SK-N-SH treated with all-trans-retinoic acid at 6 μM for 48 hours (cell line): ENCODE measurements at regions not wholly inside any gene's neighbourhood (a gene's known extent, or its start where the extent isn't known, plus 50 kb on each side); places are given as distances from the start of the nearest gene placed in this dataset.

Experiments used
- ATAC-seq: fragments of 200-7000 bp; cut with Tn5 transposase; 3 replicates; pipeline ENCODE4 v1.9.1; 2020; ENCODE audit warnings: mild to moderate bottlenecking, moderate library complexity
- ARNTL ChIP-seq: fragments of 450-650 bp; formaldehyde crosslinking; IDR thresholded peaks from 2 replicates; pipeline ENCODE4 v1.5.0; 2020; ENCODE audit warnings: low read depth, mild to moderate bottlenecking, moderate library complexity, borderline replicate concordance
- BACH2 ChIP-seq: fragments of 250-450 bp; sonication (Bioruptor Pico); IDR thresholded peaks from 2 replicates; pipeline ENCODE4 v1.9.0; 2021; ENCODE audit warnings: mild to moderate bottlenecking, borderline replicate concordance
- CSDC2 ChIP-seq: fragments of 250-450 bp; sonication (Bioruptor Pico); IDR thresholded peaks from 2 replicates; pipeline ENCODE4 v1.5.0; 2020; ENCODE audit warnings: mild to moderate bottlenecking, moderate library complexity
- ESRRG ChIP-seq: fragments of 250-450 bp; sonication (Bioruptor Pico); IDR thresholded peaks from 2 replicates; pipeline ENCODE4 v1.6.1; 2021; ENCODE audit warnings: mild to moderate bottlenecking
- ISL1 ChIP-seq: fragments of 250-450 bp; sonication (Bioruptor Pico); IDR thresholded peaks from 2 replicates; pipeline ENCODE4 v2.1.2; 2022; ENCODE audit warnings: mild to moderate bottlenecking, moderate library complexity
- PATZ1 ChIP-seq: fragments of 250-450 bp; sonication (Bioruptor Pico); IDR thresholded peaks from 2 replicates; pipeline ENCODE4 v1.8.0; 2020; ENCODE audit warnings: mild to moderate bottlenecking, moderate library complexity, borderline replicate concordance
- POU6F1 ChIP-seq: fragments of 250-450 bp; sonication (Bioruptor Pico); IDR thresholded peaks from 2 replicates; pipeline ENCODE4 v1.8.0; 2021; ENCODE audit warnings: low read depth, mild to moderate bottlenecking, moderate library complexity, borderline replicate concordance
- PPARA ChIP-seq: fragments of 250-450 bp; sonication (Bioruptor Pico); IDR thresholded peaks from 2 replicates; pipeline ENCODE4 v1.5.0; 2020; ENCODE audit warnings: mild to moderate bottlenecking, borderline replicate concordance
- RARB ChIP-seq: fragments of 250-450 bp; sonication (Bioruptor Pico); IDR thresholded peaks from 2 replicates; pipeline ENCODE4 v1.8.0; 2021; ENCODE audit warnings: mild to moderate bottlenecking, moderate library complexity
- SNAI2 ChIP-seq: fragments of 250-450 bp; sonication (Bioruptor Pico); IDR thresholded peaks from 2 replicates; pipeline ENCODE4 v1.5.0; 2020; ENCODE audit warnings: mild to moderate bottlenecking, moderate library complexity
- TCF4 ChIP-seq: fragments of 250-450 bp; sonication (Bioruptor Pico); IDR thresholded peaks from 2 replicates; pipeline ENCODE4 v1.8.0; 2021; ENCODE audit warnings: mild to moderate bottlenecking, moderate library complexity, borderline replicate concordance
- TOX ChIP-seq: fragments of 250-450 bp; sonication (Bioruptor Pico); IDR thresholded peaks from 2 replicates; pipeline ENCODE4 v1.8.0; 2021; ENCODE audit warnings: mild to moderate bottlenecking, moderate library complexity, borderline replicate concordance
- ZC3H10 ChIP-seq: fragments of 250-450 bp; sonication (Bioruptor Pico); IDR thresholded peaks from 2 replicates; pipeline ENCODE4 v1.5.1; 2021; ENCODE audit warnings: mild to moderate bottlenecking, moderate library complexity
- ZFP30 ChIP-seq: fragments of 450-650 bp; formaldehyde crosslinking; IDR thresholded peaks from 2 replicates; pipeline ENCODE4 v1.5.0; 2022; ENCODE audit warnings: mild to moderate bottlenecking, moderate library complexity
- ZNF565 ChIP-seq: fragments of 450-650 bp; formaldehyde crosslinking; conservative IDR thresholded peaks from 2 replicates; pipeline ENCODE4 v1.5.0; 2020; ENCODE audit warnings: low read depth, mild to moderate bottlenecking, moderate library complexity
- ZNF8 ChIP-seq: fragments of 450-650 bp; formaldehyde crosslinking; IDR thresholded peaks from 2 replicates; pipeline ENCODE4 v1.5.0; 2020; ENCODE audit warnings: mild to moderate bottlenecking, moderate library complexity
- TF ChIP-seq, protein P1 (sequence below): fragments of 250-450 bp; sonication (Bioruptor Pico); IDR thresholded peaks from 2 replicates; pipeline ENCODE4 v1.5.1; 2021; ENCODE audit warnings: mild to moderate bottlenecking, moderate library complexity
- TF ChIP-seq, protein P2 (sequence below): fragments of 250-450 bp; sonication (Bioruptor Pico); IDR thresholded peaks from 2 replicates; pipeline ENCODE4 v1.5.1; 2020; ENCODE audit warnings: low read depth, mild to moderate bottlenecking, moderate library complexity
- TF ChIP-seq, protein P3 (sequence below): fragments of 250-450 bp; sonication (Bioruptor Pico); IDR thresholded peaks from 2 replicates; pipeline ENCODE4 v1.5.0; 2020; ENCODE audit warnings: mild to moderate bottlenecking, moderate library complexity

DNA sequence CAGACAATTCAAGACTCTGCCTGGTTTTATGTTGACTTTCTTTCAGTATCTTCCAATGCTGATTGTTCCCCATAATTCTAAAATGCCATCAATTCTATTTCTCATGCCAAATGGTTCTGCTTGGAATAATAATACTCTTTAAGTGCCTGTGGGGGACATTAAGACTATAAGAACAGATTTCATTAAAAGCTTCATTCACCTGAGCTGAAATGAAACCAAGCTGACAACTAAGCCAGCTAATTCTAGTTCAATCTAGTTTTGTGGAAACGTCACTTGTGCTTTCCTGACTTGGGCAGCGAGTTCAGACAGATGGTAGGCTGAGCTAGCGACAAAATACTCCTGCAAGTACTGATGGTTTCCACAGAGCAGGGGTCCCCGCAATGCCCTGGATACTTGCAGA lies 491.1 kb upstream of the RAB6C start:
- ATAC-seq: no peak
- TF ChIP-seq ZNF565 (CRISPR knock-in tag) (no peak), POU6F1 (CRISPR knock-in tag) (no peak), ZC3H10 (CRISPR knock-in tag) (no peak)

DNA sequence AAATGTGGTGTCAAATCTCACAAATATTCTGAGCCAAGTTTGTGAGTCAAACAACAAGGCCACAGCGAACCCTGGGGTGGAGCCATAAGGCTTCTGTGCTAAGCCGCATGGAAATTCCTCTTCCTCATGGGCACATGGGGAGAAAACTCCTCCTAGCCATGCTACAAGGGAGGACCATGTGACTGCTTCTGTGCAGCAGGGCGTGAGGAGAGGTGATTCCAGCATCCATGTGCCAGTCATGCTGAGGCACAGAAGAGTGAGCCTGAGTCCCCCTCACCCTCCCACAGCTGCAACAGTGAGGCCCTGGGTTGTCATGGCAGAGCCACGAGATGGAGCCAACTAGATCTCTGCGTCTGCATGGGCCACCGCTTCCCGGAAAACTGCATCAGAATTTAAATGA lies 488.8 kb upstream of the RAB6C start:
- no peak for ATAC-seq
- TF ChIP-seq ISL1 (no peak), POU6F1 (CRISPR knock-in tag) (no peak), PATZ1 (CRISPR knock-in tag) (no peak), TCF4 (no peak), TOX (CRISPR knock-in tag) (no peak), ARNTL (no peak), ESRRG (no peak), ZNF565 (CRISPR knock-in tag) (no peak), RARB (no peak), ZNF8 (CRISPR knock-in tag) (no peak), ZC3H10 (CRISPR knock-in tag) (no peak), PPARA (no peak)
- TF ChIP-seq, protein P1, sequence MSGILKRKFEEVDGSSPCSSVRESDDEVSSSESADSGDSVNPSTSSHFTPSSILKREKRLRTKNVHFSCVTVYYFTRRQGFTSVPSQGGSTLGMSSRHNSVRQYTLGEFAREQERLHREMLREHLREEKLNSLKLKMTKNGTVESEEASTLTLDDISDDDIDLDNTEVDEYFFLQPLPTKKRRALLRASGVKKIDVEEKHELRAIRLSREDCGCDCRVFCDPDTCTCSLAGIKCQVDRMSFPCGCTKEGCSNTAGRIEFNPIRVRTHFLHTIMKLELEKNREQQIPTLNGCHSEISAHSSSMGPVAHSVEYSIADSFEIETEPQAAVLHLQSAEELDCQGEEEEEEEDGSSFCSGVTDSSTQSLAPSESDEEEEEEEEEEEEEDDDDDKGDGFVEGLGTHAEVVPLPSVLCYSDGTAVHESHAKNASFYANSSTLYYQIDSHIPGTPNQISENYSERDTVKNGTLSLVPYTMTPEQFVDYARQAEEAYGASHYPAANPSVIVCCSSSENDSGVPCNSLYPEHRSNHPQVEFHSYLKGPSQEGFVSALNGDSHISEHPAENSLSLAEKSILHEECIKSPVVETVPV (CRISPR knock-in tag): no peak
- TF ChIP-seq, protein P2, sequence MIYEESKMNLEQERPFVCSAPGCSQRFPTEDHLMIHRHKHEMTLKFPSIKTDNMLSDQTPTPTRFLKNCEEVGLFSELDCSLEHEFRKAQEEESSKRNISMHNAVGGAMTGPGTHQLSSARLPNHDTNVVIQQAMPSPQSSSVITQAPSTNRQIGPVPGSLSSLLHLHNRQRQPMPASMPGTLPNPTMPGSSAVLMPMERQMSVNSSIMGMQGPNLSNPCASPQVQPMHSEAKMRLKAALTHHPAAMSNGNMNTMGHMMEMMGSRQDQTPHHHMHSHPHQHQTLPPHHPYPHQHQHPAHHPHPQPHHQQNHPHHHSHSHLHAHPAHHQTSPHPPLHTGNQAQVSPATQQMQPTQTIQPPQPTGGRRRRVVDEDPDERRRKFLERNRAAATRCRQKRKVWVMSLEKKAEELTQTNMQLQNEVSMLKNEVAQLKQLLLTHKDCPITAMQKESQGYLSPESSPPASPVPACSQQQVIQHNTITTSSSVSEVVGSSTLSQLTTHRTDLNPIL (CRISPR knock-in tag): no peak

GRCh38 chr2:129491308-129491707 lies 488.2 kb upstream of the RAB6C start:
- no peak for TF ChIP-seq ZNF8 (CRISPR knock-in tag)
- no peak for TF ChIP-seq ZFP30
- no peak for TF ChIP-seq POU6F1 (CRISPR knock-in tag)
- no peak for ATAC-seq

GRCh38 chr2:129492548-129492947 lies 486.9 kb upstream of the RAB6C start:
- TF ChIP-seq RARB: no peak
- TF ChIP-seq ZNF565 (CRISPR knock-in tag): no peak
- no peak for TF ChIP-seq BACH2
- TF ChIP-seq CSDC2 (CRISPR knock-in tag): no peak
- TF ChIP-seq TOX (CRISPR knock-in tag): no peak
- TF ChIP-seq ISL1: no peak
- no peak for TF ChIP-seq SNAI2 (CRISPR knock-in tag)
- no peak for TF ChIP-seq ZNF8 (CRISPR knock-in tag)
- TF ChIP-seq PATZ1 (CRISPR knock-in tag): no peak
- TF ChIP-seq PPARA: no peak
- no peak for TF ChIP-seq ZFP30
- TF ChIP-seq, protein P3, sequence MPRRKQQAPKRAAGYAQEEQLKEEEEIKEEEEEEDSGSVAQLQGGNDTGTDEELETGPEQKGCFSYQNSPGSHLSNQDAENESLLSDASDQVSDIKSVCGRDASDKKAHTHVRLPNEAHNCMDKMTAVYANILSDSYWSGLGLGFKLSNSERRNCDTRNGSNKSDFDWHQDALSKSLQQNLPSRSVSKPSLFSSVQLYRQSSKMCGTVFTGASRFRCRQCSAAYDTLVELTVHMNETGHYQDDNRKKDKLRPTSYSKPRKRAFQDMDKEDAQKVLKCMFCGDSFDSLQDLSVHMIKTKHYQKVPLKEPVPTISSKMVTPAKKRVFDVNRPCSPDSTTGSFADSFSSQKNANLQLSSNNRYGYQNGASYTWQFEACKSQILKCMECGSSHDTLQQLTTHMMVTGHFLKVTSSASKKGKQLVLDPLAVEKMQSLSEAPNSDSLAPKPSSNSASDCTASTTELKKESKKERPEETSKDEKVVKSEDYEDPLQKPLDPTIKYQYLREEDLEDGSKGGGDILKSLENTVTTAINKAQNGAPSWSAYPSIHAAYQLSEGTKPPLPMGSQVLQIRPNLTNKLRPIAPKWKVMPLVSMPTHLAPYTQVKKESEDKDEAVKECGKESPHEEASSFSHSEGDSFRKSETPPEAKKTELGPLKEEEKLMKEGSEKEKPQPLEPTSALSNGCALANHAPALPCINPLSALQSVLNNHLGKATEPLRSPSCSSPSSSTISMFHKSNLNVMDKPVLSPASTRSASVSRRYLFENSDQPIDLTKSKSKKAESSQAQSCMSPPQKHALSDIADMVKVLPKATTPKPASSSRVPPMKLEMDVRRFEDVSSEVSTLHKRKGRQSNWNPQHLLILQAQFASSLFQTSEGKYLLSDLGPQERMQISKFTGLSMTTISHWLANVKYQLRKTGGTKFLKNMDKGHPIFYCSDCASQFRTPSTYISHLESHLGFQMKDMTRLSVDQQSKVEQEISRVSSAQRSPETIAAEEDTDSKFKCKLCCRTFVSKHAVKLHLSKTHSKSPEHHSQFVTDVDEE: no peak
- ATAC-seq: no peak
